Tibial nerve (tissue), 4 donors: ENCODE measurements at regions not wholly inside any gene's neighbourhood (a gene's known extent, or its start where the extent isn't known, plus 50 kb on each side); places are given as distances from the start of the nearest gene placed in this dataset.

Experiments used
- CTCF ChIP-seq, 5 experiments: fragments of 200-600 bp in 3 of 5; fragments of 450-650 bp in 2 of 5; sonication (generic) in 3 of 5; IDR thresholded peaks; one replicate each; pipeline ENCODE4 v1.5.1; 2016 to 2019; ENCODE audit warnings: antibody characterized with exemption in 5 of 5, mild to moderate bottlenecking in 3 of 5, moderate library complexity in 2 of 5
- EP300 ChIP-seq, 2 donors: sonication (generic); formaldehyde crosslinking; IDR thresholded peaks; one replicate each; pipeline ENCODE4 v1.6.1; 2017; ENCODE audit warnings: antibody characterized with exemption in 2 of 2, mild to moderate bottlenecking in 1 of 2
- POLR2A ChIP-seq, 2 donors: fragments of 450-650 bp; IDR thresholded peaks; one replicate each; pipeline ENCODE4 v1.6.1; 2017; ENCODE audit warnings: antibody characterized with exemption in 2 of 2, mild to moderate bottlenecking in 2 of 2, moderate library complexity in 2 of 2

- TF ChIP-seq EP300 (IDR thresholded peaks at IDR 0.05) (no peak), POLR2A (IDR thresholded peaks at IDR 0.05) (no peak), CTCF (IDR thresholded peaks at IDR 0.05) (no peak)
These were observed 151.9 kb downstream of the SH3BGRL2 start for GRCh38 chr6:79782792-79783580.
